ENCODE measurements at regions not wholly inside any gene's neighbourhood (a gene's known extent, or its start where the extent isn't known, plus 50 kb on each side); places are given as distances from the start of the nearest gene placed in this dataset.

DNA sequence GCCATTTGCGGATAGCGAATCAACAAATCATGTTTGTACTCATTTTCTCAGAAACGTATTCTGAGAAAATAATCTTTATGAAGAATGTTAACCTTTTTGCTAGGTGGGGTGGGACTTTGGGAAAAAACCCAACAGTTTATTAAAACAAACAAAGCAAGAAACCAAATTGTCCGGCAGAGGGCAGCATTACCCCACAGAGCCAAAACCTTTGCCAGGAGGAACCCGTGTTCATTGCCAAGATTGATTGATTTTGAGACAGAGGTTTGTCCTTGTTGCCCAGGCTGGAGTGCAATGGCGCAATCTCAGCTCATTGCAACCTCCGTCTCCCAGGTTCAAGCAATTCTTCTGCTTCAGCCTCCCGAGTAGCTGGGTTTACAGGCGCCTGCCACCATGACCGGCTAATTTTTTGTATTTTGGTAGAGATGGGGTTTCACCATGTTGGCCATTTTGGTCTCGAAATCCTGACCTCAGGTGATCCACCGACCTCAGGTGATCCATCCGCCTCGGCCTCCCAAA is 70.8 kb upstream of the RHOU start:
- TF ChIP-seq CTCF (IDR thresholded peaks at IDR 0.05) (peak; percentile 77 to 86 (median 80)), POLR2A (IDR thresholded peaks at IDR 0.05) (no peak)
